H1 (cell line): ENCODE measurements at regions not wholly inside any gene's neighbourhood (a gene's known extent, or its start where the extent isn't known, plus 50 kb on each side); places are given as distances from the start of the nearest gene placed in this dataset.

ENCODE experiments used
- CTCF ChIA-PET: fragments of 300-600 bp; sonication (Branson Sonifier 250); formaldehyde crosslinking; loops from one replicate; lab custom pipeline; 2021; ENCODE audit not compliant: partially characterized antibody; lab: Charles Lee
- POLR2A ChIA-PET: fragments of 300-600 bp; sonication (Branson Sonifier 250); formaldehyde crosslinking; loops from one replicate; lab custom pipeline; 2021; ENCODE audit warnings: inconsistent platforms; ENCODE audit not compliant: partially characterized antibody; lab: Charles Lee
- DNase-seq, 2 experiments: peaks; one replicate each; pipeline versions ENCODE4 v3.0.0 to v3.0.0-alpha.2; 2010 to 2022; ENCODE audit warnings: low spot score in 2 of 2, low read depth in 1 of 2, mixed read lengths in 1 of 2
- FAIRE-seq: peaks from 2 replicates; lab custom pipeline; 2011; peaks lifted over from hg19 to GRCh38; lab: Jason Lieb, UNC
- H2AFZ ChIP-seq: 2 replicates; pipeline ENCODE4 v1.8.1; 2012; ENCODE audit warnings: low read length, inconsistent platforms
- H2AK5ac ChIP-seq: 2 replicates; pipeline ENCODE4 v1.6.1; 2013; ENCODE audit warnings: low read depth, low read length
- H2BK120ac ChIP-seq: replicated peaks from 2 replicates; pipeline ENCODE3; 2013; ENCODE audit warnings: low read depth, low read length, inconsistent platforms
- H2BK12ac ChIP-seq: 2 replicates; pipeline ENCODE4 v1.6.1; 2013; ENCODE audit warnings: low read depth, low read length
- H2BK15ac ChIP-seq: 2 replicates; pipeline ENCODE4 v1.6.1; 2013; ENCODE audit warnings: low read length
- H2BK20ac ChIP-seq: 2 replicates; pipeline ENCODE4 v1.6.1; 2013; ENCODE audit warnings: low read length
- H2BK5ac ChIP-seq: 2 replicates; pipeline ENCODE4 v1.6.1; 2013; ENCODE audit warnings: low read depth, low read length
- H3K14ac ChIP-seq: 2 replicates; pipeline ENCODE4 v1.6.1; 2013; ENCODE audit warnings: inconsistent platforms; ENCODE audit not compliant: insufficient read length
- H3K18ac ChIP-seq: 2 replicates; pipeline ENCODE4 v1.6.1; 2013; ENCODE audit warnings: low read length; ENCODE audit errors: extremely low read depth
- H3K23ac ChIP-seq: 2 replicates; pipeline ENCODE4 v1.6.1; 2013; ENCODE audit warnings: inconsistent platforms; ENCODE audit not compliant: insufficient read length
- H3K23me2 ChIP-seq: 2 replicates; pipeline ENCODE4 v1.6.1; 2013; ENCODE audit warnings: low read depth, low read length
- H3K27ac ChIP-seq: 2 replicates; pipeline ENCODE4 v1.6.1; 2011; ENCODE audit warnings: low read depth, low read length, inconsistent platforms
- H3K27me3 ChIP-seq, 4 experiments: replicated peaks in 1 of 4; 1 replicate in 1 of 4; 2 replicates in 3 of 4; pipeline versions ENCODE4 v1.6.1 to v1.8.1; 2011 to 2013; ENCODE audit warnings: low read length in 3 of 4, mild to moderate bottlenecking in 3 of 4, inconsistent platforms in 2 of 4, mixed read lengths in 2 of 4, moderate library complexity in 1 of 4; ENCODE audit not compliant: control insufficient read depth in 3 of 4, insufficient read depth in 3 of 4; ENCODE audit errors: extremely low read depth in 1 of 4
- H3K36me3 ChIP-seq, 4 experiments: 2 replicates each; pipeline versions ENCODE4 v1.6.1 to v1.8.1; 2011 to 2013; ENCODE audit warnings: mild to moderate bottlenecking in 4 of 4, low read length in 3 of 4, moderate library complexity in 2 of 4, control low read depth in 1 of 4, inconsistent platforms in 1 of 4; ENCODE audit not compliant: insufficient read depth in 4 of 4, control insufficient read depth in 2 of 4
- H3K4ac ChIP-seq: replicated peaks from 2 replicates; pipeline ENCODE3; 2013; ENCODE audit warnings: low read length, low read depth, mixed read lengths, inconsistent platforms; ENCODE audit not compliant: insufficient read length
- H3K4me1 ChIP-seq, 4 experiments: replicated peaks in 1 of 4; 1 replicate in 1 of 4; 2 replicates in 3 of 4; pipeline versions ENCODE4 v1.6.1 to v1.8.1; 2011 to 2013; ENCODE audit warnings: low read length in 3 of 4, inconsistent platforms in 2 of 4, mixed read lengths in 1 of 4; ENCODE audit not compliant: insufficient read depth in 4 of 4, control insufficient read depth in 3 of 4
- H3K4me2 ChIP-seq, 2 experiments: 2 replicates each; pipeline versions ENCODE4 v1.6.1 to v1.8.1; 2011 to 2013; ENCODE audit warnings: low read depth in 2 of 2, low read length in 2 of 2, control low read depth in 1 of 2, inconsistent platforms in 1 of 2, mild to moderate bottlenecking in 1 of 2; ENCODE audit not compliant: insufficient read depth in 1 of 2
- H3K4me3 ChIP-seq, 4 experiments: fragments of 200-600, 300-600 bp in 1 of 4; sonication (generic), shearing (Covaris generic), sonication (Bioruptor Twin) in 1 of 4; 2 replicates each; pipeline versions ENCODE4 v1.5.1 to v1.8.1; 2011 to 2016; ENCODE audit warnings: low read length in 4 of 4, low read depth in 3 of 4, control low read depth in 2 of 4, inconsistent platforms in 2 of 4, mild to moderate bottlenecking in 2 of 4, mixed read lengths in 1 of 4, moderate library complexity in 1 of 4; ENCODE audit not compliant: insufficient read depth in 2 of 4; ENCODE audit errors: extremely low read depth in 1 of 4
- H3K56ac ChIP-seq: replicated peaks from 2 replicates; pipeline ENCODE3; 2013; ENCODE audit warnings: low read depth, mild to moderate bottlenecking, mixed read lengths, low read length, inconsistent platforms; ENCODE audit not compliant: insufficient read length
- H3K79me1 ChIP-seq: 2 replicates; pipeline ENCODE4 v1.6.1; 2013; ENCODE audit warnings: low read depth, low read length, control low read depth
- H3K79me2 ChIP-seq, 2 experiments: 2 replicates each; pipeline versions ENCODE4 v1.6.1 to v1.8.1; 2012 to 2013; ENCODE audit warnings: low read length in 2 of 2, mild to moderate bottlenecking in 2 of 2, inconsistent platforms in 1 of 2; ENCODE audit not compliant: insufficient read depth in 2 of 2, control insufficient read depth in 1 of 2
- H3K9ac ChIP-seq, 4 experiments: replicated peaks in 1 of 4; 1 replicate in 1 of 4; 2 replicates in 3 of 4; pipeline versions ENCODE4 v1.6.1 to v1.8.1; 2011 to 2013; ENCODE audit warnings: low read depth in 3 of 4, low read length in 3 of 4, control low read depth in 2 of 4, mild to moderate bottlenecking in 2 of 4, moderate library complexity in 2 of 4, inconsistent platforms in 1 of 4; ENCODE audit errors: extremely low read depth in 1 of 4
- H3K9me3 ChIP-seq, 2 experiments: 2 replicates each; pipeline versions ENCODE4 v1.6.1 to v1.8.1; 2012 to 2013; ENCODE audit warnings: mild to moderate bottlenecking in 2 of 2, moderate library complexity in 2 of 2, control low read depth in 1 of 2, inconsistent platforms in 1 of 2, low read depth in 1 of 2, low read length in 1 of 2, mixed read lengths in 1 of 2; ENCODE audit not compliant: insufficient read depth in 2 of 2
- H4K20me1 ChIP-seq, 2 experiments: replicated peaks in 1 of 2; 2 replicates each; pipeline versions ENCODE3 to v1.8.1; 2011 to 2013; ENCODE audit warnings: inconsistent platforms in 2 of 2, low read length in 2 of 2, mild to moderate bottlenecking in 1 of 2; ENCODE audit not compliant: insufficient read depth in 2 of 2, control insufficient read depth in 1 of 2
- H4K5ac ChIP-seq: 2 replicates; pipeline ENCODE4 v1.6.1; 2013; ENCODE audit warnings: low read length, low read depth, mixed read lengths, inconsistent platforms; ENCODE audit not compliant: insufficient read length
- H4K8ac ChIP-seq: 2 replicates; pipeline ENCODE4 v1.8.0; 2013; ENCODE audit warnings: mild to moderate bottlenecking, moderate library complexity, low read length, inconsistent platforms; ENCODE audit not compliant: insufficient read depth; ENCODE audit errors: extremely low read depth
- H4K91ac ChIP-seq: replicated peaks from 2 replicates; pipeline ENCODE3; 2013; ENCODE audit warnings: low read length, mixed read lengths, inconsistent platforms; ENCODE audit not compliant: insufficient read length
- BCL11A ChIP-seq, 2 experiments: IDR thresholded peaks; one replicate each; pipeline ENCODE4 v1.6.1; 2011; ENCODE audit warnings: low read depth in 2 of 2, low read length in 2 of 2, mild to moderate bottlenecking in 2 of 2
- GABPA ChIP-seq: IDR thresholded peaks from 2 replicates; pipeline ENCODE4 v1.6.1; 2011; ENCODE audit warnings: mild to moderate bottlenecking, low read length, moderate library complexity, borderline replicate concordance; ENCODE audit not compliant: insufficient read depth
- KDM1A ChIP-seq: fragments of 200-600, 300-600 bp; sonication (generic); IDR thresholded peaks from 2 replicates; pipeline ENCODE4 v1.7.1; 2016; ENCODE audit warnings: mild to moderate bottlenecking, low read length, borderline replicate concordance
- NRF1 ChIP-seq: IDR thresholded peaks from 2 replicates; pipeline ENCODE4 v1.6.1; 2011; ENCODE audit warnings: mild to moderate bottlenecking, low read depth, low read length, improper control_type of control experiment
- POLR2A ChIP-seq, 2 experiments: IDR thresholded peaks; 1 replicate in 1 of 2; 2 replicates in 1 of 2; pipeline ENCODE4 v1.6.1; 2011; ENCODE audit warnings: low read depth in 2 of 2, low read length in 2 of 2, mild to moderate bottlenecking in 2 of 2; ENCODE audit errors: control extremely low read depth in 1 of 2
- RNF2 ChIP-seq: fragments of 200-900, 300-1000 bp; sonication (generic); IDR thresholded peaks from 2 replicates; pipeline ENCODE4 v1.7.1; 2016; ENCODE audit warnings: borderline replicate concordance, low read depth, mild to moderate bottlenecking, antibody characterized with exemption, low read length; ENCODE audit not compliant: poor library complexity, severe bottlenecking; ENCODE audit errors: missing control alignments
- SP2 ChIP-seq: IDR thresholded peaks from 2 replicates; pipeline ENCODE4 v1.6.1; 2012; ENCODE audit warnings: mild to moderate bottlenecking, low read length, inconsistent platforms
- SP4 ChIP-seq: IDR thresholded peaks from 2 replicates; pipeline ENCODE4 v1.6.1; 2012; ENCODE audit warnings: low read length, inconsistent platforms
- WGBS, 2 experiments: shearing (Covaris generic) in 1 of 2; methylation state at CpG; one replicate each; pipeline versions ENCODE4 v1.1.6 to v1.1.7; 2013 to 2015; ENCODE audit warnings: low lambda C conversion rate in 2 of 2, mixed read lengths in 2 of 2, inconsistent platforms in 1 of 2, low coverage in 1 of 2, missing lambda C conversion rate in 1 of 2; ENCODE audit not compliant: insufficient replicate concordance in 2 of 2, insufficient coverage in 1 of 2, insufficient read length in 1 of 2; ENCODE audit errors: extremely low coverage in 1 of 2, missing lambda C conversion rate in 1 of 2; 5-methylcytosine and 5-hydroxymethylcytosine counted together

GRCh38 chr13:111602874-111603273 is 282.4 kb downstream of the TEX29 start:
- no peak overlapping the region for H2BK12ac ChIP-seq
- no peak overlapping the region for H2BK20ac ChIP-seq
- CTCF ChIA-PET: interaction anchor here (0.9 to 2.0 kb wide), 11 partner anchors 9 to 127 kb away, joined by 3 to 9 read pairs (median 4); no protein-coding TSS in a partner anchor
- no peak overlapping the region for H2BK15ac ChIP-seq
- H3K4me1 ChIP-seq: peaks cover 0 to 5% (median under 1%) of the 10 kb centered on the region in 4 experiments; a peak in 2 of 7 replicates
- no peak overlapping the region for H4K91ac ChIP-seq
- no peak overlapping the region for H3K9ac ChIP-seq
- H3K23me2 ChIP-seq: no peaks in the 10 kb centered on the region
- no peak for TF ChIP-seq NRF1
- no peak for TF ChIP-seq SP4
- TF ChIP-seq BCL11A (IDR thresholded peaks at IDR 0.05; ENCODE audit: low read depth in 2 of 2, low read length in 2 of 2): no peak
- TF ChIP-seq SP2: no peak
- TF ChIP-seq POLR2A (IDR thresholded peaks at IDR 0.05; ENCODE audit: control extremely low read depth in 1 of 2, low read depth in 2 of 2, low read length in 2 of 2): no peak
- TF ChIP-seq RNF2: no peak
- no peak for TF ChIP-seq KDM1A
- TF ChIP-seq GABPA: no peak
- no peaks in the 10 kb centered on the region for H4K20me1 ChIP-seq
- no peak overlapping the region for H3K14ac ChIP-seq
- no peak overlapping the region for H4K5ac ChIP-seq
- FAIRE-seq: no peak
- WGBS, 2 experiments: 92% methylated on average over 21 of the region's 21 CpGs; no CpG with 5 or more reads in 1 of the 2 experiments
- no peak overlapping the region for H2AFZ ChIP-seq
- DNase-seq: no peak
- H2BK5ac ChIP-seq: no peak overlapping the region
- no peak overlapping the region for H3K56ac ChIP-seq
- POLR2A ChIA-PET: no interaction called here
- H2BK120ac ChIP-seq: no peak overlapping the region
- H3K27me3 ChIP-seq: no peaks in the 10 kb centered on the region
- H3K27ac ChIP-seq: no peak overlapping the region
- no peak overlapping the region for H2AK5ac ChIP-seq
- H3K4me3 ChIP-seq: no peak overlapping the region
- H3K79me1 ChIP-seq: no peaks in the 10 kb centered on the region
- H3K9me3 ChIP-seq: no peaks in the 10 kb centered on the region
- no peak overlapping the region for H3K18ac ChIP-seq
- H3K4ac ChIP-seq: no peak overlapping the region
- no peak overlapping the region for H3K4me2 ChIP-seq
- H3K23ac ChIP-seq: no peak overlapping the region
- no peaks in the 10 kb centered on the region for H3K79me2 ChIP-seq
- H4K8ac ChIP-seq: no peak overlapping the region
- no peaks in the 10 kb centered on the region for H3K36me3 ChIP-seq
